ENCODE measurements at regions not wholly inside any gene's neighbourhood (a gene's known extent, or its start where the extent isn't known, plus 50 kb on each side); places are given as distances from the start of the nearest gene placed in this dataset.

GRCh38 chr22:34297536-34298120 is 377.4 kb upstream of the LARGE1 start (continued):
- TF ChIP-seq ATF6 (CRISPR knock-in tag; IDR thresholded peaks at IDR 0.05): no peak
- no peak for TF ChIP-seq ZNF423 (CRISPR knock-in tag; IDR thresholded peaks at IDR 0.05)
- TF ChIP-seq ZNF121 (CRISPR knock-in tag; IDR thresholded peaks at IDR 0.05): no peak
- no peak for TF ChIP-seq ZBTB43 (CRISPR knock-in tag; IDR thresholded peaks at IDR 0.05)

- H3K36me3 Mint-ChIP-seq: no peaks in the 10 kb centered on the region
- no peaks in the 10 kb centered on the region for H3K4me1 Mint-ChIP-seq
- CTCF ChIA-PET: no interaction called here
- peaks cover 3% of the 10 kb centered on the region for H3K27me3 Mint-ChIP-seq (ENCODE audit: low read depth)
- no peak overlapping the region for H3K4me3 Mint-ChIP-seq
- H3K9me3 Mint-ChIP-seq: no peaks in the 10 kb centered on the region
- TF ChIP-seq E2F4 (CRISPR knock-in tag; IDR thresholded peaks at IDR 0.05; ENCODE audit: borderline replicate concordance, low read depth): no peak
- TF ChIP-seq CTCF (IDR thresholded peaks at IDR 0.05): no peak
- no peak for TF ChIP-seq ZNF317 (CRISPR knock-in tag; IDR thresholded peaks at IDR 0.05; ENCODE audit: borderline replicate concordance, low read depth)
- POLR2A ChIA-PET: no interaction called here
- no peak for ATAC-seq
- no peak overlapping the region for H3K27ac Mint-ChIP-seq
- no peak for DNase-seq (ENCODE audit: low spot score)
These were observed 379.2 kb upstream of the LARGE1 start for GRCh38 chr22:34299496-34299895.

GRCh38 chr22:34301569-34301968 is 381.3 kb upstream of the LARGE1 start:
- Mint-ChIP-seq H3K9me3 (peaks cover 11% of the 10 kb centered on the region), H3K4me3 (no peak overlapping the region), H3K27me3 (ENCODE audit: low read depth) (peaks cover 11% of the 10 kb centered on the region), H3K27ac (no peak overlapping the region), H3K36me3 (no peaks in the 10 kb centered on the region), H3K4me1 (no peaks in the 10 kb centered on the region)
- TF ChIP-seq GTF2I (CRISPR knock-in tag; conservative IDR thresholded peaks at IDR 0.05) (no peak), ZNF121 (CRISPR knock-in tag; IDR thresholded peaks at IDR 0.05) (no peak), ZSCAN18 (CRISPR knock-in tag; IDR thresholded peaks at IDR 0.05) (no peak), ZMAT4 (CRISPR knock-in tag; IDR thresholded peaks at IDR 0.05) (no peak), EMX1 (CRISPR knock-in tag; IDR thresholded peaks at IDR 0.05) (no peak)
- ChIA-PET CTCF (interaction anchor here (0.8 to 1.5 kb wide), 5 partner anchors 17 to 240 kb away, joined by 3 to 5 read pairs (median 4); no protein-coding TSS in a partner anchor), POLR2A (no interaction called here)
- peak; percentile 72 for ATAC-seq
- no peak for DNase-seq (ENCODE audit: low spot score)

GRCh38 chr22:34303656-34304055 is 383.4 kb upstream of the LARGE1 start:
- DNase-seq (ENCODE audit: low spot score) (no peak), ATAC-seq (no peak)
- H3K9me3 Mint-ChIP-seq: peaks cover 19% of the 10 kb centered on the region
- CTCF ChIA-PET: no interaction called here
- no peak overlapping the region for H3K4me3 Mint-ChIP-seq
- H3K27ac Mint-ChIP-seq: no peak overlapping the region
- H3K4me1 Mint-ChIP-seq: no peaks in the 10 kb centered on the region
- H3K27me3 Mint-ChIP-seq (ENCODE audit: low read depth): peaks cover 11% of the 10 kb centered on the region
- H3K36me3 Mint-ChIP-seq: no peaks in the 10 kb centered on the region
- POLR2A ChIA-PET: no interaction called here
- TF ChIP-seq ERG (CRISPR knock-in tag; IDR thresholded peaks at IDR 0.05) (no peak), ZNF138 (CRISPR knock-in tag; conservative IDR thresholded peaks at IDR 0.05) (no peak), ZNF396 (CRISPR knock-in tag; IDR thresholded peaks at IDR 0.05; ENCODE audit: borderline replicate concordance) (no peak), PREB (CRISPR knock-in tag; IDR thresholded peaks at IDR 0.05; ENCODE audit: borderline replicate concordance) (no peak)

Measured in WTC11 (cell line).